Vagina (tissue), 2 donors: ENCODE measurements at regions not wholly inside any gene's neighbourhood (a gene's known extent, or its start where the extent isn't known, plus 50 kb on each side); places are given as distances from the start of the nearest gene placed in this dataset.

Experiments
- DNase-seq, 2 donors: peaks; one replicate each; pipeline ENCODE4 v3.0.0-alpha.2; 2017; ENCODE audit errors: extremely low spot score in 2 of 2
- H3K27ac ChIP-seq: fragments of 200-600 bp; sonication (generic); one replicate; pipeline ENCODE4 v1.5.1; 2019
- H3K27me3 ChIP-seq: fragments of 200-600 bp; sonication (generic); one replicate; pipeline ENCODE4 v1.5.1; 2019
- H3K36me3 ChIP-seq, 2 donors: fragments of 200-600 bp; sonication (generic); one replicate each; pipeline ENCODE4 v1.5.1; 2017 to 2019
- H3K4me1 ChIP-seq: fragments of 200-600 bp; sonication (generic); one replicate; pipeline ENCODE4 v1.5.1; 2019
- H3K4me3 ChIP-seq, 2 donors: fragments of 200-600 bp; sonication (generic); 1 replicate in 1 of 2; 2 replicates in 1 of 2; pipeline ENCODE4 v1.5.1; 2016 to 2019
- H3K9me3 ChIP-seq: fragments of 200-600 bp; sonication (generic); one replicate; pipeline ENCODE4 v1.5.1; 2019
- POLR2A ChIP-seq, 2 donors: fragments of 450-650 bp; IDR thresholded peaks; one replicate each; pipeline ENCODE4 v1.6.1; 2017; ENCODE audit warnings: antibody characterized with exemption in 2 of 2, mild to moderate bottlenecking in 2 of 2, moderate library complexity in 2 of 2
- POLR2AphosphoS5 ChIP-seq, 2 donors: sonication (generic); formaldehyde crosslinking; IDR thresholded peaks; one replicate each; pipeline ENCODE4 v1.9.0; 2017; ENCODE audit warnings: antibody characterized with exemption in 2 of 2, mild to moderate bottlenecking in 2 of 2, low read depth in 1 of 2; ENCODE audit not compliant: insufficient read depth in 1 of 2
- intact Hi-C: fragments of 100-400 bp; cut with DNase I; formaldehyde crosslinking; loops from one replicate; pipeline ENCODE4 v1.15.1; 2023
- TF ChIP-seq, protein P1 (sequence below), 3 experiments: fragments of 450-650 bp in 2 of 3; fragments of 200-600 bp in 1 of 3; sonication (generic) in 1 of 3; IDR thresholded peaks; one replicate each; pipeline ENCODE4 v1.5.1; 2017 to 2019; ENCODE audit warnings: antibody characterized with exemption in 3 of 3, mild to moderate bottlenecking in 2 of 3, moderate library complexity in 2 of 3

DNA sequence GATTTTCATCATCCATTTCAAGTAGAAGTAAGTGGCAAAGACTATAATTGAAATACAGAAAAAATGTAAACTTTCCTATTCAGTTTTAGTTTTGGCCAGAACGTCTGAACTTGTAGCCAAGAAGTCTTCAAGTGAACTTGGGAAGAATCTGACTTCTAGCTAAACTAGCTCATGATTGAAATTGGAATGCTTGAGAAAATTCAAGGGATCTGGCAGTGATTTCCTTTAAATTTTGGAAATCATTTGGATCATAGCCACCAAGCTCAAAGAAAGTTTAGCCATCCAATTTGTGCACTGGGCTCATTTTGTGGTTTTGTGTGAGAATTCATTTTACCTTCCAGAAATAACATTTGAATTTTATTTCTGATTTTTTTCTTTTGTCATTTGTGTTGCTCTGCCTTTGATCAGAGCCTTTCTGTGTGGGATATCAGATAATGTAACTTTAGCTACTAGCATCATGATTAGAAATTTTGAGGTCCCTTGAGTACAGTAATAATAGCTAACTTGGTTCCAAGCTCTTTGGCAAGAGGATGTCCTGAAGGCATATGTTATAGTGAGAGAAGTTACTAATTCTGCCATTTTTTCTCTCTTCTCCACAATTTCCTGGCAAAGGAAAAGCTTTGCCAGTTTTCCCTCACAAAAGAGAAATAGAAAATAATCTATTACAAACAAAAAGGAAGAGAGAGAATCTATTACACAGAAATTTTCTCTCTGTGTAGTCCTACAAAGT, 2123.7 kb upstream of the RAG2 start:
- H3K27me3 ChIP-seq, result no peaks in the 10 kb centered on the region
- H3K4me3 ChIP-seq, result no peak overlapping the region
- no peaks in the 10 kb centered on the region for H3K4me1 ChIP-seq
- intact Hi-C loops, result no loop called here
- no peaks in the 10 kb centered on the region for H3K36me3 ChIP-seq
- H3K9me3 ChIP-seq, result no peaks in the 10 kb centered on the region
- no peak for DNase-seq
- no peak for TF ChIP-seq POLR2A (IDR thresholded peaks at IDR 0.05)
- TF ChIP-seq POLR2AphosphoS5 (IDR thresholded peaks at IDR 0.05; ENCODE audit: insufficient read depth in 1 of 2, low read depth in 1 of 2), result no peak
- TF ChIP-seq, protein P1, sequence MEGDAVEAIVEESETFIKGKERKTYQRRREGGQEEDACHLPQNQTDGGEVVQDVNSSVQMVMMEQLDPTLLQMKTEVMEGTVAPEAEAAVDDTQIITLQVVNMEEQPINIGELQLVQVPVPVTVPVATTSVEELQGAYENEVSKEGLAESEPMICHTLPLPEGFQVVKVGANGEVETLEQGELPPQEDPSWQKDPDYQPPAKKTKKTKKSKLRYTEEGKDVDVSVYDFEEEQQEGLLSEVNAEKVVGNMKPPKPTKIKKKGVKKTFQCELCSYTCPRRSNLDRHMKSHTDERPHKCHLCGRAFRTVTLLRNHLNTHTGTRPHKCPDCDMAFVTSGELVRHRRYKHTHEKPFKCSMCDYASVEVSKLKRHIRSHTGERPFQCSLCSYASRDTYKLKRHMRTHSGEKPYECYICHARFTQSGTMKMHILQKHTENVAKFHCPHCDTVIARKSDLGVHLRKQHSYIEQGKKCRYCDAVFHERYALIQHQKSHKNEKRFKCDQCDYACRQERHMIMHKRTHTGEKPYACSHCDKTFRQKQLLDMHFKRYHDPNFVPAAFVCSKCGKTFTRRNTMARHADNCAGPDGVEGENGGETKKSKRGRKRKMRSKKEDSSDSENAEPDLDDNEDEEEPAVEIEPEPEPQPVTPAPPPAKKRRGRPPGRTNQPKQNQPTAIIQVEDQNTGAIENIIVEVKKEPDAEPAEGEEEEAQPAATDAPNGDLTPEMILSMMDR (IDR thresholded peaks at IDR 0.05), result no peak
- H3K27ac ChIP-seq, result no peak overlapping the region

DNA sequence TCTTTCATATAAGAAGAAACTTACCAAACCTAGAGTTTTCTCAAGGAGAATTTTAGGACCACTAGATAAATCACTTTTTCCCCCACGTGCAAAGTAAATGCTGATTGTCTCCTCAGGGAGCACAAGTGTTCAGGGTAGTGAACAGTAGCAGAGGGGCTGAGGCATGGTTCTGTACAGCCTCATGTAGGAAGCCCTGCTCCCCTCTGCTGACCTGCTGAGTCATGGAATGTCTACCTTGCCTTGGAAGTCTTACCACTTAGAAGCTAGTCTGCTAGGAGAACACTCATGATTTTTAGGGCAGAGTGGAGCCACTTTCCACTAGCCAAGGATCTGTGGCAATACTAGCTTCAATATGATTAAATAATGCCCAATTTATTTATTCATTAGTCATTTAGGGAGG, 2120.6 kb upstream of the RAG2 start:
- intact Hi-C loops, result no loop called here
- DNase-seq, result no peak
- H3K27me3 ChIP-seq, result no peaks in the 10 kb centered on the region

DNA sequence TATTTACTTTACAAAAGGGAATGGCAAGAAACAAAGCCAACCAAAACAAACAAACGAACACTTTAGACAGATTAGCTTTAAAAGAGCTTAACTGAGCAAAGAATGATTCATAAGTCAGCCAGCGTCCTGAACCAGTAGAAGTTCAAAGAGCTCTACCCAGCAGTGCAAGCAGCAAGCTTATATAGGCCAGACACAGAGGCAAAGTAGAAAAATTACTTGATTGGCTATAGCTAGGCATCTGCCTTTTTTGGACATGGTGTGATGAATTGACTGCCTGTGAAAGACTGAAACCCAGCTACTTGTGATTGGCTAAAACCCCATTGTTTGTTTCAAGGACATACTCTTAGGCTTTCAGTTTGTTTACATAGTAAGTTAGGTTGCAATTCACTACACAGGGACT, 2120.0 kb upstream of the RAG2 start:
- Histone ChIP-seq H3K4me1 (no peaks in the 10 kb centered on the region), H3K9me3 (no peaks in the 10 kb centered on the region), H3K27ac (no peak overlapping the region), H3K36me3 (no peaks in the 10 kb centered on the region), H3K27me3 (no peaks in the 10 kb centered on the region), H3K4me3 (no peak overlapping the region)
- intact Hi-C loops, result no loop called here
- DNase-seq, result no peak
- no peak for TF ChIP-seq POLR2A (IDR thresholded peaks at IDR 0.05)
- TF ChIP-seq, protein P1 (IDR thresholded peaks at IDR 0.05), result no peak
- TF ChIP-seq POLR2AphosphoS5 (IDR thresholded peaks at IDR 0.05; ENCODE audit: insufficient read depth in 1 of 2, low read depth in 1 of 2), result no peak

More for the DNA sequence above, 2120.6 kb upstream of the RAG2 start:
- Histone ChIP-seq H3K27ac (no peak overlapping the region), H3K9me3 (no peaks in the 10 kb centered on the region), H3K4me1 (no peaks in the 10 kb centered on the region), H3K36me3 (no peaks in the 10 kb centered on the region), H3K4me3 (no peak overlapping the region)
- TF ChIP-seq, protein P1 (IDR thresholded peaks at IDR 0.05), result no peak
- TF ChIP-seq POLR2AphosphoS5 (IDR thresholded peaks at IDR 0.05; ENCODE audit: insufficient read depth in 1 of 2, low read depth in 1 of 2) (no peak), POLR2A (IDR thresholded peaks at IDR 0.05) (no peak)

DNA sequence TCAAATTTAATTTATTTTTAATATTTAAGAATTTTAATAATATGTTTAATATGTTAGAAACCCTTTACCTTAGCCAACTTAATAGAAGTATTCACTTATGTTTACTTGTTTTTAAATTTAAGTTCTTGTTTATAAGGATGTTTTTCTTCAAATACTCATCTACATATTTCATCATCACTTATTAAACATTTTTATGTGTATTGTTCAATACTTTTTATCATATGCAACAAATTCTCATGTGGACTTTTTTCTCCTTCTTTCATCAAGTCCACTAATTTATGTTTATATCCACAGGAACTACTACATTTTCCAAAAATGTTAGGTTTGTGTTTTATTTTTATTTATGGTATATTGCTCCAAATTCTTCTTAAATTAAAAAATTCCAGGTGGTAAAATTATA, 2113.1 kb upstream of the RAG2 start:
- no peaks in the 10 kb centered on the region for H3K4me1 ChIP-seq

DNA sequence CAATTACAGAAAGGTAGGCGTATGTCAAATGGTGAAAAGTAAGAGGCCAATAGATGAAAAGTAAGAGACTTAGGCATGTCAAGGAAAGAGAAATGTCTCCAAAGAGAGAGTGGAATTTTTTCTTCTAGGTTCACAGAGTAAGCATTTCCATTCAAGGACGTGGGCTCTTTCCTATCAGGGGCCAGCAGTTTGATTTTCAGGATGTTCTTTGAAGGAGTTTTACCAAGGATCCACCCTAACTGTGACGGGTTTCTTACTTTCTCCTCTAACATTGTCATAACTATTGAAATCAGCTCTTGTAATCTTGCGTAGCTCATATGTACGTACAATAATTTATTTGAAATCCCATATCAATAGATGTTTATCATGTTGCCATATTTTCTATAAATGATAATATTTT, 2112.2 kb upstream of the RAG2 start:
- DNase-seq, result no peak
- H3K9me3 ChIP-seq, result no peaks in the 10 kb centered on the region
- H3K4me3 ChIP-seq, result no peak overlapping the region
- H3K36me3 ChIP-seq, result no peaks in the 10 kb centered on the region
- H3K27me3 ChIP-seq, result no peaks in the 10 kb centered on the region
- no peak for TF ChIP-seq POLR2AphosphoS5 (IDR thresholded peaks at IDR 0.05; ENCODE audit: insufficient read depth in 1 of 2, low read depth in 1 of 2)
- TF ChIP-seq POLR2A (IDR thresholded peaks at IDR 0.05), result no peak
- TF ChIP-seq, protein P1 (IDR thresholded peaks at IDR 0.05), result no peak
- no peaks in the 10 kb centered on the region for H3K4me1 ChIP-seq
- intact Hi-C loops, result no loop called here
- H3K27ac ChIP-seq, result no peak overlapping the region

More for the DNA sequence above, 2113.1 kb upstream of the RAG2 start:
- Histone ChIP-seq H3K27ac (no peak overlapping the region), H3K27me3 (no peaks in the 10 kb centered on the region), H3K4me3 (no peak overlapping the region), H3K36me3 (no peaks in the 10 kb centered on the region), H3K9me3 (no peaks in the 10 kb centered on the region)
- no peak for TF ChIP-seq POLR2A (IDR thresholded peaks at IDR 0.05)
- TF ChIP-seq POLR2AphosphoS5 (IDR thresholded peaks at IDR 0.05; ENCODE audit: insufficient read depth in 1 of 2, low read depth in 1 of 2), result no peak
- TF ChIP-seq, protein P1 (IDR thresholded peaks at IDR 0.05), result no peak
- intact Hi-C loops, result no loop called here
- no peak for DNase-seq
